LNCAP (cell line): ENCODE measurements at regions not wholly inside any gene's neighbourhood (a gene's known extent, or its start where the extent isn't known, plus 50 kb on each side); places are given as distances from the start of the nearest gene placed in this dataset.

Source experiments
- TF ChIP-seq, protein P1 (sequence below): fragments of 450-650 bp; IDR thresholded peaks from 2 replicates; pipeline ENCODE4 v1.5.1; 2017; ENCODE audit warnings: mild to moderate bottlenecking

DNA sequence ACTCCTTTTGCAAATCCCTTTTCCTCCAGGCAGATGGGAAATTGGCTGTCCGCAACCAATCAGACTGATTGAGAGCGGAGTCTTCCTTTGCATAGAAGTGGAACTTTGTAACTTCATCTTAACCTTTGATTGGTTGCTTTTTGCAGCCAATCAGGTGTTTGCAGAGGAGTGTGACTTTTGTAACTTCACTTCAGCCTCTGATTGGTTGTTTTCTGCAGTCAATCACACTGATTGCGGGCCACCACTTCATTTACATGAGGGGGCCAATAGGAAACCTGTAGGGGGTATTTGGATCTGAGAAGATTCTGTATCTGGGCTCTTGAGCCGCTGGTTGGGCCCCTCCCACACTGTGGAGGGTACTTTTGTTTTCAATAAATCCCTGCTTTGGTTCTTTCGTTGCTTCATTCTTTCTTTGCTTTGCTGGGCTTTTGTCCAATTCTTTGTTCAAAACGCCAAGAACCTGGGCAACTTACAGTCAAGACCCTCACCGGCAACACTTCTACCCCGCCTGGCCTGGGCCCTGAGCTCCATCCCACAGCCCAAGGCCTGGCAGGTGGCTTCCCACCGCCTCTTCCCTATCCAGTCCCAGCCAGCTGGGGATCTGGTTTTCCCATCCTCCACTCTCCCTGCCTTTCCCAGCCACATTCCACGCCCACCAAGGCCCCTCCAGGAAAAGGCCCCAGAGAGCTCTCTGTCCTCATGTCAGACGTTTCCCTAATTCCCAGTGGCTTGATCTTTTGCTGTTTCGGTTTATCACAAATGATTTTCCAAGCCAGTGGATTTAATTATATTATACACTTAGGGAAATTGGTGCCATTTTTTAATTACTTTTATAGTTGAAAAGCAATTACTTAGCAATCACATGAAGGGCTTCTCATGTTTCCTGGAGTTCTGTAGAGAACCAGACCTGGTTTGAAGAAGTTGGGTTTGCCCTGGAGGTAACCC is 110.2 kb upstream of the STX18 start:
- TF ChIP-seq, protein P1, sequence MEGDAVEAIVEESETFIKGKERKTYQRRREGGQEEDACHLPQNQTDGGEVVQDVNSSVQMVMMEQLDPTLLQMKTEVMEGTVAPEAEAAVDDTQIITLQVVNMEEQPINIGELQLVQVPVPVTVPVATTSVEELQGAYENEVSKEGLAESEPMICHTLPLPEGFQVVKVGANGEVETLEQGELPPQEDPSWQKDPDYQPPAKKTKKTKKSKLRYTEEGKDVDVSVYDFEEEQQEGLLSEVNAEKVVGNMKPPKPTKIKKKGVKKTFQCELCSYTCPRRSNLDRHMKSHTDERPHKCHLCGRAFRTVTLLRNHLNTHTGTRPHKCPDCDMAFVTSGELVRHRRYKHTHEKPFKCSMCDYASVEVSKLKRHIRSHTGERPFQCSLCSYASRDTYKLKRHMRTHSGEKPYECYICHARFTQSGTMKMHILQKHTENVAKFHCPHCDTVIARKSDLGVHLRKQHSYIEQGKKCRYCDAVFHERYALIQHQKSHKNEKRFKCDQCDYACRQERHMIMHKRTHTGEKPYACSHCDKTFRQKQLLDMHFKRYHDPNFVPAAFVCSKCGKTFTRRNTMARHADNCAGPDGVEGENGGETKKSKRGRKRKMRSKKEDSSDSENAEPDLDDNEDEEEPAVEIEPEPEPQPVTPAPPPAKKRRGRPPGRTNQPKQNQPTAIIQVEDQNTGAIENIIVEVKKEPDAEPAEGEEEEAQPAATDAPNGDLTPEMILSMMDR, result no peak

DNA sequence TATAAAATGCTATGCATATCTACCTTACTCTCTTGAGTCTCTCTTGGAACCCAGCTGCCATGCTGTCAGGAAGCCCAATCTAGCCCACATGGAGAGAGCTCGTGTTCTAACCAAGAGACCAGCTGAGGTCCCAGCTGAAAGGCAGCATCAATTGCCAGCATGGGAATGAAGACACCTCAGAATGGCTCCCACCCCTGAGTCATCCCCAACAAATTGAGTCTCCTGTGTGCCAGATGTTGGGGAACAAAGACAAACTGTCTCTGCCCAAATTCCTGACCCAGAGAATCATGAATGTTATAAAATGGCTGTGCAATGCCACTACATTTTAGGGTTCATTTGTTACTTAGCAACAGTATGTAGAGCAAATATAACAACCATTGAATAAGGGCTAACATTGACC is 105.2 kb upstream of the STX18 start:
- TF ChIP-seq, protein P1, result no peak

DNA sequence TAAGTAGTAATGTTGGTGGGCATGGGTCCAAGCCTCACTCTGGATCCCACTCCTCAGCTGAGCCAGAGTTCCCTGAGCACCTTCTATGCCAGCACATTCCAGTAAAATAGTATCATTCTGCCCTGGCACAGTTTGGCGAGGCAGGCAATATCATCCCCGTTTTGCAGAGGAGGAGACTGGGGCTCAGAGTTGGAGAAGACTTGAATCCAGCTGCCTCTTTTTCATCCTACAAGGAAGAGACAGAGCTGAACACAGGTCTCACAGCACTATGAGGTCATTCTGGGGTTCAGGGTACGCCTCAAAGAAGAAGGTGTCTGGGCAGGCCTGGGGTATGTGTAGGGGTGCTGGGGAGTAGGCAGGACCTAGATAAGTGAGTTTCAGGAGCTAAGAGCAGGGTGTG is 103.9 kb upstream of the STX18 start:
- TF ChIP-seq, protein P1, result no peak

DNA sequence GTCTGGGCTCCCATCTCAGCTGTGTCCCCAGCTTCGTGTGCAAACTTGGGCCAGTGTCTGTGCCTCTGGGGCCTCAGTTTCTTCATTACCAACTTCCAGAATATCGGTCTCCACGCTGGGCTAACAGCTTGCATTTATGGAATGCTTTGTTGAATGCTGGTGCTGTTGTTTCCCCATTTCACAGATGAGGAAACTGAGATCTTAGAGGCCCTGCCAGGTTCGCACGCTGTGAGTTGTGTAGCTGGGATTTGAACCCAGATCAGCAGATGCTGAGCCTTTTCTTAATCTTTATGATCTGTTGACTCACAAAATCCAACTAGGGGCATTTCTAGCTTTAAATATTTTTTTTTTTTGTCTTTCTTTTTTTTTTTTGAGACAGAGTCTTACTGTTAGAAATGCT is 101.5 kb upstream of the STX18 start:
- TF ChIP-seq, protein P1, result no peak

DNA sequence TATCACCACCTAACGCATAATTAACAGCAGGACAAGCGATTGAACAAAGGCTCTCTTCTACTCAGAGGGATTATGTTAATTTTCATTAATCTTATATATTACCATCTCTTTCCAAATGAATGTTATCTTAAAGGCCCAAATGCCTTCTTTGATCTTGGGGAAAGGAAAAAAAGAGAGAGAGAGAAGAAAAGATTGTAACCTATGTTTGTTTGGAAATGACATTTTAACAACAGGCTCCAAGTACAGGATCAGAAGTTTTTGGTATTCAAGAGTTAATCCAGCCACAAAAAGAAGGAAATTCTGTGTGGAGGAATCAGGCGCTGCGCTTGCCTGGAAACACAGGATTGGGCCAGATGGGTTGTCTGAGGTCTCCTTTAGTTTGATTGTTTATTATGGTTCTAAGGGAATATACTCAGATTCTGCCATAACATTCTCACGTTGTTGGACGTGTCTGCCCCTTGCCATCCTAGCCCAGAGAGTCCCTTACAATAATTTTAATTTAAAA is 100.7 kb upstream of the STX18 start:
- TF ChIP-seq, protein P1, result no peak

DNA sequence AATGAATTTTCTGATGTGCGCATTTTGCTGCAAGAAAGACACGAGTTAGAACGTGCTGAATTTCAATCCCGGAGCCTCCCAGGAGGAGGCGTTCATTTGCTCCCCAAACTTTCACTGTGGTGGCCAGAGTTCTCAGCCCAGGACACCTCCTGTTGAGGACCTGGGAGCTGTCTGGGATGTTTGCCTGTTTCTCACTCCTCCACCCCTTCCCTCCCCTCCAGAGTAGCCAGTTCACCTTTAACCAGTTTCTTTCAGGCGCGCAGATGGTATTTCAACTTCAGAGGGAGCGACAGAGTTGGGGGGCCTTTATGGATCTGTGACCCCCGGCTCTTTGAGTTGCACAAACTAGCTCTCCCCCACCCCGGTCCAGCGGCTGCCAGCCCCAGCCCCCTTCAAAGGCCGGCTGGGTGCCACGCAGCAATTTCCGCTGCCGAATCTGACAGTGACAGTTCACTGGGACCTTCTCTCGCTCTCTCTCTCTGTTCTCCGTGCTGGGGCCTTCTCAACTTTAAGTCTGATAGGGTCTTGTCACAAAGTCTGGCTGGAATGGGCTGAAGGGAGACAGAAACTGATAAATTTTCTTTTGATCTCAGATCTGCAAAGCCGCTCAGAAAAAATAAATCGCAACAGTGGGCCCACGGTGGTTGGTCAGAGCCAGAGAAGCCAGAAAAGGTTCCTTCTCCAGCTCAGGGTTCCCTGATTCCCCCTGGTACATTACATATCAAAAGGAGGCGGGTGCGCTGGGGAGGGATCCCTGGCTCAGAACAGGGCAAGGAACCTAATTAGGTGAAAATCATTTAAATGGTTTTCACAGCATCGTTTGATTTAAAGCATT is 100.0 kb upstream of the STX18 start:
- TF ChIP-seq, protein P1, result no peak

DNA sequence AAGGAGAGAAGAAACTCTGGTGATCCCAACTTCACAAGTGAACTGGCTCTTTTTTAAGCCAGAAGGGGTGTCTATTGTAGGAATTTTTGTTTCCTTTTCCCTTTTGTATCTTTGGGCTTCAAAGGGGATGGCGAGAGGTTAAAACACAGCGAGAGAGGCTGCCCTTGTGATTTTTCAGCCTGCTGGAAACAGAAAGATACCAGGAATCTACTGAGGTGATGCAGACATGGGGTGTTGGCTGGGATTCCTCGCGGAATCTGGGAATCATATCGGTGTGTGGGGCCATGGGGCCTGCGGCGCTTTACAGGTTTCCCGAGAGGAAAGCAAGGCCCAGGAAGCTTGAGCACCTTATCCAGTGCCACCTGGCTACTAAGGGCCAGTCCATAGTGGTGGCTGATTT is 99.4 kb upstream of the STX18 start:
- TF ChIP-seq, protein P1, result no peak
